ENCODE measurements at regions not wholly inside any gene's neighbourhood (a gene's known extent, or its start where the extent isn't known, plus 50 kb on each side); places are given as distances from the start of the nearest gene placed in this dataset.

GRCh38 chr1:193740762-193741161 lies 554.3 kb upstream of the B3GALT2 start:
- DNase-seq (ENCODE audit: low read depth in 2 of 2) = no peak

- DNase-seq (ENCODE audit: low read depth in 2 of 2) = no peak
Observed at GRCh38 chr1:193736507-193736906, 550.1 kb upstream of the B3GALT2 start.

- no peak for DNase-seq (ENCODE audit: low read depth in 2 of 2)
Observed at GRCh38 chr1:193733674-193734073, 547.3 kb upstream of the B3GALT2 start.

GRCh38 chr1:193730017-193730416 lies 543.6 kb upstream of the B3GALT2 start:
- no peak for DNase-seq (ENCODE audit: low read depth in 2 of 2)

GRCh38 chr1:193729429-193729828 lies 543.0 kb upstream of the B3GALT2 start:
- DNase-seq (ENCODE audit: low read depth in 2 of 2) = no peak

GRCh38 chr1:193727850-193728249 lies 541.4 kb upstream of the B3GALT2 start:
- no peak for DNase-seq (ENCODE audit: low read depth in 2 of 2)

- no peak for DNase-seq (ENCODE audit: low read depth in 2 of 2)
Observed at GRCh38 chr1:193726722-193727121, 540.3 kb upstream of the B3GALT2 start.

- DNase-seq (ENCODE audit: low read depth in 2 of 2) = no peak
Observed at GRCh38 chr1:193712392-193712791, 526.0 kb upstream of the B3GALT2 start.

- DNase-seq (ENCODE audit: low read depth in 2 of 2) = no peak
Observed at GRCh38 chr1:193709607-193710006, 523.2 kb upstream of the B3GALT2 start.

GRCh38 chr1:193707271-193708021 lies 521.0 kb upstream of the B3GALT2 start:
- no peak for DNase-seq (ENCODE audit: low read depth in 2 of 2)

- no peak for DNase-seq (ENCODE audit: low read depth in 2 of 2)
Observed at GRCh38 chr1:193706766-193707165, 520.4 kb upstream of the B3GALT2 start.

GRCh38 chr1:193705554-193705981 lies 519.2 kb upstream of the B3GALT2 start:
- DNase-seq (ENCODE audit: low read depth in 2 of 2) = no peak

- DNase-seq (ENCODE audit: low read depth in 2 of 2) = no peak
Observed at GRCh38 chr1:193703655-193704054, 517.2 kb upstream of the B3GALT2 start.

GRCh38 chr1:193703121-193703520 lies 516.7 kb upstream of the B3GALT2 start:
- no peak for DNase-seq (ENCODE audit: low read depth in 2 of 2)

- DNase-seq (ENCODE audit: low read depth in 2 of 2) = no peak
Observed at GRCh38 chr1:193701759-193702158, 515.3 kb upstream of the B3GALT2 start.

- DNase-seq (ENCODE audit: low read depth in 2 of 2) = no peak
Observed at GRCh38 chr1:193700710-193701355, 514.4 kb upstream of the B3GALT2 start.

- DNase-seq (ENCODE audit: low read depth in 2 of 2) = no peak
Observed at GRCh38 chr1:193699261-193699660, 512.8 kb upstream of the B3GALT2 start.

- no peak for DNase-seq (ENCODE audit: low read depth in 2 of 2)
Observed at GRCh38 chr1:193697776-193698175, 511.4 kb upstream of the B3GALT2 start.

- DNase-seq (ENCODE audit: low read depth in 2 of 2) = no peak
Observed at GRCh38 chr1:193697115-193697762, 510.8 kb upstream of the B3GALT2 start.

- no peak for DNase-seq (ENCODE audit: low read depth in 2 of 2)
Observed at GRCh38 chr1:193694741-193695140, 508.3 kb upstream of the B3GALT2 start.

- DNase-seq (ENCODE audit: low read depth in 2 of 2) = no peak
Observed at GRCh38 chr1:193685986-193686385, 499.6 kb upstream of the B3GALT2 start.

- no peak for DNase-seq (ENCODE audit: low read depth in 2 of 2)
Observed at GRCh38 chr1:193681422-193681821, 495.0 kb upstream of the B3GALT2 start.

GRCh38 chr1:193680924-193681316 lies 494.5 kb upstream of the B3GALT2 start:
- no peak for DNase-seq (ENCODE audit: low read depth in 2 of 2)
